Lower leg skin (tissue), 4 donors: ENCODE measurements at regions not wholly inside any gene's neighbourhood (a gene's known extent, or its start where the extent isn't known, plus 50 kb on each side); places are given as distances from the start of the nearest gene placed in this dataset.
"Not testable (repeated sequence)": the region's sequence is repeated elsewhere in the genome, so short reads cannot be mapped to it uniquely, and the experiment has no call there.

ENCODE experiments used
- DNase-seq, 2 donors: peaks; one replicate each; pipeline ENCODE4 v3.0.0-alpha.2; 2019; ENCODE audit warnings: low spot score in 2 of 2
- H3K4me3 ChIP-seq: fragments of 200-600 bp; sonication (generic); 2 replicates; pipeline ENCODE4 v1.5.1; 2017; ENCODE audit warnings: mild to moderate bottlenecking, low read depth; ENCODE audit not compliant: poor library complexity, severe bottlenecking
- CTCF ChIP-seq, 3 donors: fragments of 450-650 bp; IDR thresholded peaks; one replicate each; pipeline ENCODE4 v1.5.1; 2016; ENCODE audit warnings: antibody characterized with exemption in 3 of 3, mild to moderate bottlenecking in 3 of 3, moderate library complexity in 2 of 3
- POLR2A ChIP-seq, 2 donors: fragments of 450-650 bp; IDR thresholded peaks; one replicate each; pipeline ENCODE4 v1.6.1; 2016 to 2017; ENCODE audit warnings: antibody characterized with exemption in 2 of 2, mild to moderate bottlenecking in 1 of 2, moderate library complexity in 1 of 2
- WGBS, 2 donors: methylation state at CpG; one replicate each; pipeline ENCODE4 v1.1.5; 2018; 5-methylcytosine and 5-hydroxymethylcytosine counted together
- intact Hi-C: fragments of 100-400 bp; cut with DNase I; formaldehyde crosslinking; loops from one replicate; pipeline ENCODE4 v1.15.0; 2023; ENCODE audit warnings: low total_unique reads

GRCh38 chr3:110944782-110945181 lies 126.8 kb upstream of the NECTIN3 start:
- intact Hi-C loops = no loop called here
- H3K4me3 ChIP-seq = no peak overlapping the region
- DNase-seq = no peak
- no peak for TF ChIP-seq CTCF (IDR thresholded peaks at IDR 0.05)
- no peak for TF ChIP-seq POLR2A (IDR thresholded peaks at IDR 0.05)
- 92 to 95% methylated on average over 1 of the region's 1 CpG for WGBS, 2 donors

GRCh38 chr3:110946810-110947209 lies 124.8 kb upstream of the NECTIN3 start:
- intact Hi-C loops = no loop called here
- no peak overlapping the region for H3K4me3 ChIP-seq
- DNase-seq = no peak
- no peak for TF ChIP-seq CTCF (IDR thresholded peaks at IDR 0.05)
- no peak for TF ChIP-seq POLR2A (IDR thresholded peaks at IDR 0.05)

GRCh38 chr3:110949194-110949593 lies 122.4 kb upstream of the NECTIN3 start:
- intact Hi-C loops = not testable (repeated sequence)

GRCh38 chr3:110955301-110955880 lies 116.2 kb upstream of the NECTIN3 start:
- H3K4me3 ChIP-seq = no peak overlapping the region
- DNase-seq = no peak
- intact Hi-C loops = no loop called here
- 56 to 69% methylated on average over 4 of the region's 4 CpGs for WGBS, 2 donors
- TF ChIP-seq POLR2A (IDR thresholded peaks at IDR 0.05) = no peak
- TF ChIP-seq CTCF (IDR thresholded peaks at IDR 0.05) = no peak

More at GRCh38 chr3:110949194-110949593, 122.4 kb upstream of the NECTIN3 start:
- not testable (repeated sequence) for H3K4me3 ChIP-seq, DNase-seq
- WGBS, 2 donors = 53 to 80% methylated on average over 1 of the region's 1 CpG

- no peak for DNase-seq
- intact Hi-C loops = no loop called here
- 69 to 71% methylated on average over 3 of the region's 3 CpGs for WGBS, 2 donors
Measured at GRCh38 chr3:110956081-110956480, 115.5 kb upstream of the NECTIN3 start.

More at GRCh38 chr3:110956081-110956480, 115.5 kb upstream of the NECTIN3 start:
- no peak overlapping the region for H3K4me3 ChIP-seq
- TF ChIP-seq POLR2A (IDR thresholded peaks at IDR 0.05) (no peak), CTCF (IDR thresholded peaks at IDR 0.05) (no peak)
